Peyer's patch (tissue), 4 donors: ENCODE measurements at regions not wholly inside any gene's neighbourhood (a gene's known extent, or its start where the extent isn't known, plus 50 kb on each side); places are given as distances from the start of the nearest gene placed in this dataset.

Source experiments
- DNase-seq, 3 donors: peaks; one replicate each; pipeline ENCODE4 v3.0.0-alpha.2; 2017 to 2019
- H3K27ac ChIP-seq, 4 donors: fragments of 200-600 bp; sonication (generic); one replicate each; pipeline ENCODE4 v1.5.1; 2016 to 2019
- H3K27me3 ChIP-seq, 2 donors: fragments of 200-600 bp; sonication (generic); one replicate each; pipeline ENCODE4 v1.5.1; 2019
- H3K36me3 ChIP-seq, 3 donors: fragments of 200-600 bp; sonication (generic); one replicate each; pipeline ENCODE4 v1.5.1; 2016 to 2019
- H3K4me1 ChIP-seq, 4 donors: fragments of 200-600 bp; sonication (generic); one replicate each; pipeline ENCODE4 v1.5.1; 2016 to 2019
- H3K4me3 ChIP-seq, 4 donors: fragments of 200-600 bp; sonication (generic); 1 replicate in 3 of 4; 2 replicates in 1 of 4; pipeline ENCODE4 v1.5.1; 2016 to 2019; ENCODE audit warnings: mild to moderate bottlenecking in 1 of 4
- H3K9me3 ChIP-seq, 4 donors: fragments of 200-600 bp; sonication (generic); one replicate each; pipeline ENCODE4 v1.5.1; 2016 to 2019; ENCODE audit warnings: mild to moderate bottlenecking in 1 of 4
- POLR2A ChIP-seq, 2 donors: fragments of 450-650 bp; IDR thresholded peaks; one replicate each; pipeline ENCODE4 v1.5.1; 2017; ENCODE audit warnings: antibody characterized with exemption in 2 of 2, mild to moderate bottlenecking in 2 of 2, moderate library complexity in 2 of 2
- TF ChIP-seq, protein P1 (sequence below), 6 experiments: fragments of 450-650 bp in 4 of 6; fragments of 200-600 bp in 2 of 6; sonication (generic) in 1 of 6; IDR thresholded peaks; one replicate each; pipeline ENCODE4 v1.5.1; 2017 to 2019; ENCODE audit warnings: antibody characterized with exemption in 6 of 6, mild to moderate bottlenecking in 3 of 6, moderate library complexity in 1 of 6

DNA sequence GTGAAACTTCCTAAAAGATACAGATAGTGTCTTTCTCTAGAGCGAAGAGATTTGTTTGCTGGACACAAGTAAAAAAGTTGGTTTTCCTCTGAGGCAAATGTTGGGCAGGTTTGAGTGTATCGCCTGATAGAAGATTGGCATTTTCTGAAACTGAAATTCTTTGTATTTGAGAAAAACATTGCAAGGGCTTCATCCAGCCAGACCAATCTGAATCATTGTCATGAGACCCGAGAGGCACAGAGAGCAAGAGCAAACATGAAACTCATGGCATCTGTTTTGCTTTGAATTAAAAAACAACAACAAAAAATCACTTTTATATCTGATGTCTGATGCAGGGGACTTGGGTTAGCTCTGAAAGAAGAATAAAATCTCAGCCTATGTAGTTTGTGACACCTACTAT is 379.3 kb upstream of the NCAM2 start:
- DNase-seq: no peak
- no peak for TF ChIP-seq POLR2A (IDR thresholded peaks at IDR 0.05)
- H3K27ac ChIP-seq: no peak overlapping the region
- H3K27me3 ChIP-seq: no peaks in the 10 kb centered on the region
- H3K9me3 ChIP-seq: no peaks in the 10 kb centered on the region
- no peaks in the 10 kb centered on the region for H3K36me3 ChIP-seq
- H3K4me3 ChIP-seq: no peak overlapping the region
- no peaks in the 10 kb centered on the region for H3K4me1 ChIP-seq

DNA sequence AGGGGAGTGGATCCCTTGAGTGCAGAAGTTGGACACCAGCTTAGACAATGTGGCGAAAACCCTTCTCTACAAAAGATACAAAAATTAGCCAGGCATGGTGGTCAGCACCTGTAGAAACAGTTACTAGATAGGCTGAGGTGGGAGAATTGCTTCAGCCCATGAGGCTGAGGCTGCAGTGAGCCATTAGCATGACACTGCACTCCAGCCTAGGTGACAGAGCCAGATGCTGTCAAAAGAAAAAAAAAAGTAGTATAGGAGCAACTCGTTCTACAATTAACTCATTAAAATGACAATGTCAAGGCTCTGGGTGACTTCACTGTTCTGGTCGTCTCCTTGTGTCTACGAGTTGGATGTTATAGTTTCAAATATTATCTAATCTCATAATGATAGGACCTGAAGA is 370.6 kb upstream of the NCAM2 start:
- Histone ChIP-seq H3K36me3 (no peaks in the 10 kb centered on the region), H3K4me3 (no peak overlapping the region), H3K4me1 (no peaks in the 10 kb centered on the region), H3K27ac (no peak overlapping the region), H3K9me3 (no peaks in the 10 kb centered on the region), H3K27me3 (no peaks in the 10 kb centered on the region)
- DNase-seq: no peak
- no peak for TF ChIP-seq POLR2A (IDR thresholded peaks at IDR 0.05)
- TF ChIP-seq, protein P1, sequence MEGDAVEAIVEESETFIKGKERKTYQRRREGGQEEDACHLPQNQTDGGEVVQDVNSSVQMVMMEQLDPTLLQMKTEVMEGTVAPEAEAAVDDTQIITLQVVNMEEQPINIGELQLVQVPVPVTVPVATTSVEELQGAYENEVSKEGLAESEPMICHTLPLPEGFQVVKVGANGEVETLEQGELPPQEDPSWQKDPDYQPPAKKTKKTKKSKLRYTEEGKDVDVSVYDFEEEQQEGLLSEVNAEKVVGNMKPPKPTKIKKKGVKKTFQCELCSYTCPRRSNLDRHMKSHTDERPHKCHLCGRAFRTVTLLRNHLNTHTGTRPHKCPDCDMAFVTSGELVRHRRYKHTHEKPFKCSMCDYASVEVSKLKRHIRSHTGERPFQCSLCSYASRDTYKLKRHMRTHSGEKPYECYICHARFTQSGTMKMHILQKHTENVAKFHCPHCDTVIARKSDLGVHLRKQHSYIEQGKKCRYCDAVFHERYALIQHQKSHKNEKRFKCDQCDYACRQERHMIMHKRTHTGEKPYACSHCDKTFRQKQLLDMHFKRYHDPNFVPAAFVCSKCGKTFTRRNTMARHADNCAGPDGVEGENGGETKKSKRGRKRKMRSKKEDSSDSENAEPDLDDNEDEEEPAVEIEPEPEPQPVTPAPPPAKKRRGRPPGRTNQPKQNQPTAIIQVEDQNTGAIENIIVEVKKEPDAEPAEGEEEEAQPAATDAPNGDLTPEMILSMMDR (IDR thresholded peaks at IDR 0.05): no peak

DNA sequence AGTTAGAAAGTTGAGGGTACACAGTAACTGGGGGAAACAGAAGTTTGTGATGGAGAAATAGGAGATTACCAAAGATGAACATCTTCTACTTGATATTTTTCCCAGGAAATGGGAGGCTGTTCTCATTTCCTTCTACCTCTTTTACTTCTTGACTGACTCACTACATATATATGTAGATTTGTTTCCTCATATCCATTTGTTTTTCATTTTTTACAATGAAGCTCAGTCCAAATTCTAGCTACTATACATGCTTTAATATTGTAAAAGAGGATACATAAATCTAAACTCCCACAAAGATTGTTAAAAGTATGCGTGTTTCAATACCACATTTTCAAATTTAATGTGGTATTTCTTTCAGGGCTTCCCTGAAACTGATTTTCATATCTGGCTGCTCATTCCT is 366.6 kb upstream of the NCAM2 start:
- Histone ChIP-seq H3K4me1 (no peaks in the 10 kb centered on the region), H3K36me3 (no peaks in the 10 kb centered on the region), H3K4me3 (no peak overlapping the region), H3K27ac (no peak overlapping the region), H3K9me3 (no peaks in the 10 kb centered on the region), H3K27me3 (no peaks in the 10 kb centered on the region)
- DNase-seq: no peak
- TF ChIP-seq, protein P1 (IDR thresholded peaks at IDR 0.05): no peak
- no peak for TF ChIP-seq POLR2A (IDR thresholded peaks at IDR 0.05)

DNA sequence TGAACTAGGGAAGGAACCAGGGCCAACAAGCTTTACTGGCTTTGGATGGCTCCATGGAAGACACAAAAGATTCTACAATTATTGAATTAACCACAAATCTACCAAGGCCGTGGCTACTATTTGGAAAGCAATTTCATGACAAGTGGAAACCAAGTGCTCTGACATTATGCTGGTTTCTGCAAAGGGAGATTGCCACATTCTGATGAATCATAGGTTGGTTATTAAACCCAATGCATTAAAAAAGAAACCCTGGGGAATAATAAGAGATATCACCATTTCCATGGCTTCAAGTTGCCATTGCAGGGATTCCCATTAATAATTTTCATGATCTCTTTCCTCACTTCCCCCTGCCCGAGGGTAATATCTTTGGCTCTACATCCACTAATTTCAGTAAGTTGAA is 359.2 kb upstream of the NCAM2 start:
- H3K27ac ChIP-seq: no peak overlapping the region
- H3K9me3 ChIP-seq: no peaks in the 10 kb centered on the region
- no peaks in the 10 kb centered on the region for H3K4me1 ChIP-seq
- DNase-seq: no peak
- H3K4me3 ChIP-seq: no peak overlapping the region
- no peaks in the 10 kb centered on the region for H3K36me3 ChIP-seq
- H3K27me3 ChIP-seq: no peaks in the 10 kb centered on the region
- TF ChIP-seq POLR2A (IDR thresholded peaks at IDR 0.05): no peak
- TF ChIP-seq, protein P1 (IDR thresholded peaks at IDR 0.05): no peak

DNA sequence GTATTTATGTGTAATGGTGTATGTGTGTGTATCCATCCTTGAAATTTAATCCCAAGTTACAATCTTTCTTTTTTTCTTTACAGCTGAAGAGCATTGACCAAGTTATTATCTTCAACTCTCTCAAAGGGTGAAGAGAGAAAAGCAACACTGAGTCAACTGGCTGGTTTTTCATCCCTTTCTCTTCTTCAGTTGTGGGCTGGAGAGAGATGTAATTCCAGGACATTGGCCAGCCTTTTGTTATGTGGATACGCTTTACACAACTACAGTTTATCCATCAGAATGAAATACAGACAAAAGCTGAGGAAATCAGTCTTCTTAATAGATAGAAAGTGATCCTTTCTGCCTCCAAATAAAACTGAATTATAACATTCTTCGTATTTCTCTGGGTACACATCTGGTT is 357.0 kb upstream of the NCAM2 start:
- H3K9me3 ChIP-seq: peaks cover 0 to 5% (median 0%) of the 10 kb centered on the region in 4 donors
- H3K4me3 ChIP-seq: no peak overlapping the region
- no peak for DNase-seq
- no peak for TF ChIP-seq POLR2A (IDR thresholded peaks at IDR 0.05)
- TF ChIP-seq, protein P1 (IDR thresholded peaks at IDR 0.05): no peak
- no peaks in the 10 kb centered on the region for H3K27me3 ChIP-seq
- H3K36me3 ChIP-seq: no peaks in the 10 kb centered on the region
- H3K4me1 ChIP-seq: no peaks in the 10 kb centered on the region
- no peak overlapping the region for H3K27ac ChIP-seq

DNA sequence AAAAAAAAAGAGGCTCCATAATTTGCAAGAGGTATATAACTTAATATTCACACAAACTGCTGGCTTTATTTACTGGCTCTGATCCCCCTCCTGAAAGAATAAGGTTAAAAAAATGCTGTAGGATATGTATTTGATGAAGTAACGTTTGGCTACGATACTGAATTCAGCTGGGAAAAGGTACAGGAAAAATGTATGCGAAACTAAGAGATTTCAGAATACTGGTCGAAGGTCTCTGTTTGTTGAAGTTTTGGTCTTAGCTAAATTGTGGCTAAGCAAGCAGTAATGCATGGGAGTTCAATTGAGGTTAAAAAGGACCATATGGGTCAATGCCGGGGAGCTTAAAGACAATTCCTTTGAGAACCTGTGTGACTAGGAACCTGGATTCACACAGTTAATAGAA is 355.5 kb upstream of the NCAM2 start:
- no peak for TF ChIP-seq POLR2A (IDR thresholded peaks at IDR 0.05)
- TF ChIP-seq, protein P1 (IDR thresholded peaks at IDR 0.05): no peak
- H3K9me3 ChIP-seq: peaks cover 0 to 5% (median 0%) of the 10 kb centered on the region in 4 donors

More for the DNA sequence above, 355.5 kb upstream of the NCAM2 start:
- Histone ChIP-seq H3K27me3 (no peaks in the 10 kb centered on the region), H3K36me3 (no peaks in the 10 kb centered on the region), H3K27ac (no peak overlapping the region), H3K4me1 (no peaks in the 10 kb centered on the region), H3K4me3 (no peak overlapping the region)
- no peak for DNase-seq
